ENCODE measurements at regions not wholly inside any gene's neighbourhood (a gene's known extent, or its start where the extent isn't known, plus 50 kb on each side); places are given as distances from the start of the nearest gene placed in this dataset.

DNA sequence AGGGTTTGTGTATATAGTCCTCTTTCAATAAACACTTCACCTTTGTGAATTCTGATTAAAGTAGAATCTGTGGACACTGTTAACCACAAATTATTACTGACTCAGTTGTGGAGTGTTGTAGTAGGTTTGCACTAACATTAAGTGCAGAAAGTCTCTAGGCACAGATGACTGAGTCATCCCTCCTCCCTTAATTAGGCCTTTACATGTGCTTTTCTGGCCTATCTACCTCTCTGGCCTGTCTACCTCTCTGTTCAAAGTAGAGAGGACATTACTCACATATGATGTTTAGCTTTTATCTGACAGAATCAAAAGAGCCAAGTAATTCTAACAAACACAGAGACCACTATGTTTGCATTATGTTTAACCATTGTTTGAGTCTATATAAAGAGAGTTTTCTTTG lies 783.0 kb downstream of the TENT5A start:
- H3K79me2 ChIP-seq (ENCODE audit: control insufficient read depth in 1 of 2, insufficient read depth in 2 of 2, low read length in 2 of 2) = no peaks in the 10 kb centered on the region
- H3K23me2 ChIP-seq (ENCODE audit: low read depth, low read length) = no peaks in the 10 kb centered on the region
- no peaks in the 10 kb centered on the region for H3K36me3 ChIP-seq (ENCODE audit: control insufficient read depth in 2 of 4, insufficient read depth in 4 of 4, low read length in 3 of 4)
- no peak overlapping the region for H2BK15ac ChIP-seq (ENCODE audit: low read length)
- CTCF ChIA-PET (ENCODE audit: partially characterized antibody) = interaction anchor here (0.5 to 1.1 kb wide), 3 partner anchors 13 to 951 kb away, joined by 3 to 6 read pairs (median 4); no protein-coding TSS in a partner anchor
- FAIRE-seq (no peak), DNase-seq (ENCODE audit: low read depth in 1 of 2, low spot score in 2 of 2) (no peak)
- no peaks in the 10 kb centered on the region for H4K20me1 ChIP-seq (replicated peaks in 1 of 2; ENCODE audit: control insufficient read depth in 1 of 2, insufficient read depth in 2 of 2, low read length in 2 of 2)
- H2BK20ac ChIP-seq (ENCODE audit: low read length) = no peak overlapping the region
- H3K14ac ChIP-seq (ENCODE audit: insufficient read length) = no peak overlapping the region
- H3K4ac ChIP-seq (replicated peaks; ENCODE audit: insufficient read length, low read depth, low read length) = no peak overlapping the region
- no peak overlapping the region for H3K56ac ChIP-seq (replicated peaks; ENCODE audit: insufficient read length, low read depth, low read length)
- H3K4me2 ChIP-seq (ENCODE audit: insufficient read depth in 1 of 2, low read depth in 2 of 2, low read length in 2 of 2) = no peak overlapping the region
- H2BK5ac ChIP-seq (ENCODE audit: low read depth, low read length) = no peak overlapping the region
- H4K8ac ChIP-seq (ENCODE audit: extremely low read depth, insufficient read depth, low read length) = no peak overlapping the region
- H3K9me3 ChIP-seq (ENCODE audit: insufficient read depth in 2 of 2, low read depth in 1 of 2, low read length in 1 of 2) = 0 out of 4 replicates have a peak, but pooled peaks cover 0 to 3% of the 10 kb centered on the region in 2 experiments
- H4K91ac ChIP-seq (replicated peaks; ENCODE audit: insufficient read length, low read length) = no peak overlapping the region
- no peak overlapping the region for H4K5ac ChIP-seq (ENCODE audit: insufficient read length, low read depth, low read length)
- POLR2A ChIA-PET (ENCODE audit: partially characterized antibody) = no interaction called here
- no peak overlapping the region for H2AFZ ChIP-seq (ENCODE audit: low read length)
- no peak overlapping the region for H3K27ac ChIP-seq (ENCODE audit: low read depth, low read length)
- H3K27me3 ChIP-seq (replicated peaks in 1 of 4; ENCODE audit: control insufficient read depth in 3 of 4, extremely low read depth in 1 of 4, insufficient read depth in 3 of 4, low read length in 3 of 4) = no peaks in the 10 kb centered on the region
- no peak overlapping the region for H3K18ac ChIP-seq (ENCODE audit: extremely low read depth, low read length)
- no peak overlapping the region for H3K9ac ChIP-seq (replicated peaks in 1 of 4; ENCODE audit: extremely low read depth in 1 of 4, low read depth in 3 of 4, low read length in 3 of 4)
- no peak overlapping the region for H3K4me3 ChIP-seq (ENCODE audit: extremely low read depth in 1 of 4, insufficient read depth in 2 of 4, low read depth in 3 of 4, low read length in 4 of 4)
- no peak overlapping the region for H2BK12ac ChIP-seq (ENCODE audit: low read depth, low read length)
- H2BK120ac ChIP-seq (replicated peaks; ENCODE audit: low read depth, low read length) = no peak overlapping the region
- H3K23ac ChIP-seq (ENCODE audit: insufficient read length) = no peak overlapping the region
- H3K4me1 ChIP-seq (replicated peaks in 1 of 4; ENCODE audit: control insufficient read depth in 3 of 4, insufficient read depth in 4 of 4, low read length in 3 of 4) = no peaks in the 10 kb centered on the region; a peak in 1 of 7 replicates
- no peaks in the 10 kb centered on the region for H3K79me1 ChIP-seq (ENCODE audit: low read depth, low read length)
- no peak for TF ChIP-seq TAF1 (IDR thresholded peaks at IDR 0.05; ENCODE audit: low read depth, low read length)
- TF ChIP-seq, protein P1, sequence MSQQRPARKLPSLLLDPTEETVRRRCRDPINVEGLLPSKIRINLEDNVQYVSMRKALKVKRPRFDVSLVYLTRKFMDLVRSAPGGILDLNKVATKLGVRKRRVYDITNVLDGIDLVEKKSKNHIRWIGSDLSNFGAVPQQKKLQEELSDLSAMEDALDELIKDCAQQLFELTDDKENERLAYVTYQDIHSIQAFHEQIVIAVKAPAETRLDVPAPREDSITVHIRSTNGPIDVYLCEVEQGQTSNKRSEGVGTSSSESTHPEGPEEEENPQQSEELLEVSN (IDR thresholded peaks at IDR 0.05) = no peak
- TF ChIP-seq RFX5 (IDR thresholded peaks at IDR 0.05; ENCODE audit: borderline replicate concordance, low read depth, low read length) = no peak
- no peak for TF ChIP-seq SP4 (IDR thresholded peaks at IDR 0.05; ENCODE audit: low read length)
- TF ChIP-seq JUN (IDR thresholded peaks at IDR 0.05; ENCODE audit: low read depth, low read length) = no peak
- TF ChIP-seq SIX5 (IDR thresholded peaks at IDR 0.05; ENCODE audit: low read depth, low read length) = no peak
- no peak overlapping the region for H2AK5ac ChIP-seq (ENCODE audit: low read depth, low read length)

Data from H1 (cell line).